Memory B cell (primary cell): ENCODE measurements at regions not wholly inside any gene's neighbourhood (a gene's known extent, or its start where the extent isn't known, plus 50 kb on each side); places are given as distances from the start of the nearest gene placed in this dataset.

Experiments used
- ATAC-seq: fragments of 150-1000 bp; cut with Tn5 transposase; 2 replicates; pipeline ENCODE4 v1.10.0; 2021; ENCODE audit warnings: low read depth, mild to moderate bottlenecking, moderate library complexity
- DNase-seq, 2 donors: peaks; one replicate each; pipeline ENCODE4 v3.0.0; 2022; ENCODE audit warnings: low spot score in 2 of 2
- H3K27ac Mint-ChIP-seq: one replicate; pipeline ENCODE4 v1.8.0; 2022; ENCODE audit warnings: mild to moderate bottlenecking, moderate library complexity, mixed read lengths
- H3K27me3 Mint-ChIP-seq: one replicate; pipeline ENCODE4 v1.8.0; 2022; ENCODE audit warnings: mixed read lengths
- H3K36me3 Mint-ChIP-seq: one replicate; pipeline ENCODE4 v1.8.0; 2022; ENCODE audit warnings: mild to moderate bottlenecking, mixed read lengths
- H3K4me1 Mint-ChIP-seq: one replicate; pipeline ENCODE4 v1.8.0; 2022; ENCODE audit warnings: mixed read lengths
- H3K4me3 Mint-ChIP-seq: one replicate; pipeline ENCODE4 v1.8.0; 2022; ENCODE audit warnings: mild to moderate bottlenecking, moderate library complexity, mixed read lengths
- H3K9me3 Mint-ChIP-seq: one replicate; pipeline ENCODE4 v1.8.0; 2022; ENCODE audit warnings: mixed read lengths

DNA sequence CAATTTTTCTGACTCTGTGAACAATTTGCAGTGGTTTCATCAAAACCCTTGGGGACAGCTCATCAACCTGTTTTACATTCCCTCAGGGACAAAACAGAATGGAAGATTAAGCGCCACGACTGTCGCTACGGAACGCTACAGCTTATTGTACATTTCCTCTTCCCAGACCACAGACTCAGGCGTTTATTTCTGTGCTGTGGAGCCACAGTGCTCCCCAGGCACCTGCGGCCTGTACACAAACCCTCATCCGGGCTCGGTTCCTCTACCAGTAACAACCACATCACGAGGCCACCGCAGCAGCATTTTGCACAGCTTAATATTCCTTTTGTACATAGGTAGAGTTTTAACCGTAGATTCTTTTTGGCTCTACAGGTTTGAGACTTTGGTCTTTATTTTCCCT lies 397.4 kb upstream of the OR4E1 start:
- Mint-ChIP-seq H3K4me1 (peaks cover 22% of the 10 kb centered on the region), H3K36me3 (no peaks in the 10 kb centered on the region), H3K27ac (no peak overlapping the region), H3K9me3 (peaks cover 3% of the 10 kb centered on the region), H3K4me3 (peak overlapping the region; percentile 41), H3K27me3 (peaks cover 23% of the 10 kb centered on the region)
- peak; percentile 30 to 47 for DNase-seq
- ATAC-seq = peak; percentile 98

DNA sequence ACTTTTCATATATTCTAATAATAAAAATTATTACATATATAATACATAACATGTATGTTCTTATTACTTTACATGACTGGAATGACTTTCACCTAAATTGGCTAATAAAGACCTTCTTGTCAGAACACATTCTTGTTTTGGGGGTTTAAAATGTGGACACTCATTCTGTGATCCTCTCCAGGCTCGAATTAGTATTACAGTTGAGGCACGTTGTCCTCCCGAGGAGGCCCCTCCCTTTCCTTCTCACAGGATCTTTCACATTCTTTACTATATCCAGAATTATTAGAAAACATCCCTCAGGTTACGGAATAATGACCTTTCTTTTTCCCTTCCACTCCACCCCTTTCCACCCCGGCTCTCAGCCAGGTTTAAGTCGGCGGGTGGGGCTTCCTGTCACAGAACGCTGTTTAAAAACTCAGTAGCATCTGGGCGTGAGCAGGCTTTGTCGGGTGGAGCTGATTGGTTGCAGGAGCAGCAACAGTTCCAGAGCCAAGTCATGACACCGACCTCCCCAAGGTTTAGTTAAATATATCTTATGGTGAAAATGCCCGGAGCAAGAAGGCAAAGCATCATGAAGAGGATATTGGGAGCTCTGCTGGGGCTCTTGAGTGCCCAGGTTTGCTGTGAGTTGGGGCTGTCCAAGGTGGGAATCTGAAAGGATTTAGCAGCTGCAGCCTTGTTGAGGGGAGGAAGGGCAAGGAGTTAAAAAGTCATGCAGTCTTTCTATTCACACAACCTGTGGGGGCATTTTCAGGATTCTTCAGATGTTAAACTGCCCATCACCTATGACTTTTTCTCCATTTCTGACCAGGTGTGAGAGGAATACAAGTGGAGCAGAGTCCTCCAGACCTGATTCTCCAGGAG lies 396.7 kb upstream of the OR4E1 start:
- H3K4me3 Mint-ChIP-seq = peak overlapping the region; percentile 41
- peaks cover 20% of the 10 kb centered on the region for H3K4me1 Mint-ChIP-seq
- DNase-seq (no peak), ATAC-seq (peak; percentile 39)
- H3K36me3 Mint-ChIP-seq = no peaks in the 10 kb centered on the region
- peaks cover 25% of the 10 kb centered on the region for H3K27me3 Mint-ChIP-seq
- H3K9me3 Mint-ChIP-seq = peaks cover 3% of the 10 kb centered on the region
- H3K27ac Mint-ChIP-seq = no peak overlapping the region

DNA sequence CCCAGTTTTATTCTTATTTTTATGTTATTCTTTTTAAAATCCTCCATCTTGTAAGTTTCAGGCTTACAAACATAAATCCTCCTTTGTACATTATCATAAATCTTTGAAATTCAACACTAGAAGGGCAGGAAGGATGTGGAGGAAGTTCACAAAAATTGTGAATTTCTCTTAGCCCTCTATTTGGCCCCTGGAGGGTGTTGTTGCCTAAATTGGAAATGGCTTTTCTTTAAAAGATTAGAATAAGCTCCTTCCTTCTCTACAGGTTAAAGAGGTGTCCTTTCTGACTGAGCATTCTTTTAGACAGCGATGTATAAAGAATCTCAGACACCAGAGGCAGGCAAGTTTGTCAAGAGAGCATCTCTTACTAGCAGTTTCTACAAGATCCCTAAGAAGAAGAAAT lies 391.7 kb upstream of the OR4E1 start:
- no peak overlapping the region for H3K4me3 Mint-ChIP-seq

DNA sequence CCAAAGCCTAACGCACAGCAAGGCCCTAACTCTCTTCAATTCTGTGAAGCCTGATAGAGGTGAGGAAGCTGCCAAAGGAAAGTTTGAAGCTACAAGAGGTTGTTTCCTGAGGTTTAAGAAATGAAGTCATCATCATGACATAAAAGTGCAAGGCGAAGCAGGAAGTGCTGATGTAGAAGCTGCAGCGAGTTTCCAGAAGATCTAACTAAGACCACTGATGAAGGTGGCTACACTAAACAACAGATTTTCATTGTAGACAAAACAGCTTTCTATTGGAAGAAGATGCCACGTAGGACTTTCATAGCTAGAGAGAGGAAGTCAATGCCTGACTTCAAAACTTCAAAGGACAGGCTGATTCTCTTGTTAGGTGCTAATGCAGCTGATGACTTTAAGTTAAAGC lies 385.6 kb upstream of the OR4E1 start:
- H3K27ac Mint-ChIP-seq = no peak overlapping the region
- H3K27me3 Mint-ChIP-seq = peaks cover 9% of the 10 kb centered on the region
- H3K9me3 Mint-ChIP-seq = no peaks in the 10 kb centered on the region
- no peaks in the 10 kb centered on the region for H3K36me3 Mint-ChIP-seq
- no peaks in the 10 kb centered on the region for H3K4me1 Mint-ChIP-seq
- DNase-seq (no peak), ATAC-seq (no peak)
- no peak overlapping the region for H3K4me3 Mint-ChIP-seq

More for the DNA sequence above, 391.7 kb upstream of the OR4E1 start:
- Mint-ChIP-seq H3K36me3 (no peaks in the 10 kb centered on the region), H3K4me1 (peaks cover 3% of the 10 kb centered on the region), H3K9me3 (no peaks in the 10 kb centered on the region), H3K27me3 (peaks cover 25% of the 10 kb centered on the region), H3K27ac (no peak overlapping the region)
- ATAC-seq (no peak), DNase-seq (no peak)

DNA sequence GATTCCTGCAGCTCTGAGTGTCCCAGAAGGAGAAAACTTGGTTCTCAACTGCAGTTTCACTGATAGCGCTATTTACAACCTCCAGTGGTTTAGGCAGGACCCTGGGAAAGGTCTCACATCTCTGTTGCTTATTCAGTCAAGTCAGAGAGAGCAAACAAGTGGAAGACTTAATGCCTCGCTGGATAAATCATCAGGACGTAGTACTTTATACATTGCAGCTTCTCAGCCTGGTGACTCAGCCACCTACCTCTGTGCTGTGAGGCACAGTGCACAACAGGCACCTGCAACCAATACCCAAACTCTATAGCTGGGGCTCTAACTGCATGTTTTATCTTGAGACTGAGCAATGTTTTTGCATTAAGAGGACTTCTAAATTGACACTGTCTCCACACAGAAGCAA lies 379.2 kb upstream of the OR4E1 start:
- H3K9me3 Mint-ChIP-seq = no peaks in the 10 kb centered on the region
- H3K4me1 Mint-ChIP-seq = no peaks in the 10 kb centered on the region
- no peak for DNase-seq
- H3K27ac Mint-ChIP-seq = no peak overlapping the region
- H3K4me3 Mint-ChIP-seq = no peak overlapping the region
- H3K27me3 Mint-ChIP-seq = peaks cover 28% of the 10 kb centered on the region
- ATAC-seq = no peak
- no peaks in the 10 kb centered on the region for H3K36me3 Mint-ChIP-seq

DNA sequence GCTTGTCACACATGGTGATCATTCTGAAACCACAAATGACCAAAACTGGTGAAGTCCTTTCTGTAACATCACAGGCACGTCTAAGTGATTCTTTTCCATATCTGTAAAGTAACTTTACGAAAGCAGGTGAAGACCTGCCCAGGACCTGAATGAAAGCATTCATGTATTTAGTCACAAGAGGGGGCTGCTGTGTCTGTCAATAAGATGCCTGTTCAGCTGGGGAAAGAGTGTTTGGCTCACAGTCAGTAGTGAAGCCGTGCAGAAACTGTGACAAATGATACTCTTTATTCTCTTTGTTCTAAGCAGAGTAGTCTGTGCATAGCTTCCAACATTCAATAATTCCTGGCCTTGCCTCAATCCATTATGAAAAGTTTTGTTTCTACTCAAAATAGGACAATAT lies 373.5 kb upstream of the OR4E1 start:
- Mint-ChIP-seq H3K4me3 (no peak overlapping the region), H3K9me3 (no peaks in the 10 kb centered on the region)

DNA sequence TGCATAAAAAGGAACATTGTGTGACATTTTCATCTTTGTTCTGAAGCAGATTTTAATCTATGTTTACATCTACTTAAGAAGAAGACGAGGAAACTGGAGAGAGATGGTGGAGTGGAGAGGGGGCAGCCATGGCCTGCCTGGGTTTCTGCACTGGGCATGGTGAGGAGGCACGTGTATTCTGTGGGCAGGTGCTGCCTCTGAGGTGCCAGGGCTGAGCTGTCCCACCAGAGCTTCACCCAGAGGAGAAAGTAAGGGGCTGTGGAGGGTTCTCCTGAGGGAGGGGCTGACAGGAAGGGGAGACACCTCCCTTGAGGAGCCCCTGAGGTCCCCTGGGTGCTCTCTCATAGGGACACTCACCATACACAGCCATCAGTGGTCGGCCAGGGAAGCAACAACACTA lies 372.4 kb upstream of the OR4E1 start:
- H3K27ac Mint-ChIP-seq = no peak overlapping the region
- H3K27me3 Mint-ChIP-seq = peaks cover 26% of the 10 kb centered on the region
- H3K36me3 Mint-ChIP-seq = no peaks in the 10 kb centered on the region
- no peak for ATAC-seq
- DNase-seq = no peak
- no peaks in the 10 kb centered on the region for H3K4me1 Mint-ChIP-seq
- no peaks in the 10 kb centered on the region for H3K9me3 Mint-ChIP-seq
- H3K4me3 Mint-ChIP-seq = no peak overlapping the region

More for the DNA sequence above, 373.5 kb upstream of the OR4E1 start:
- no peaks in the 10 kb centered on the region for H3K4me1 Mint-ChIP-seq
- H3K36me3 Mint-ChIP-seq = no peaks in the 10 kb centered on the region
- peak; percentile 76 for ATAC-seq
- H3K27ac Mint-ChIP-seq = no peak overlapping the region
- DNase-seq = peak in 1 of 2 donors; percentile 19
- H3K27me3 Mint-ChIP-seq = peaks cover 23% of the 10 kb centered on the region

DNA sequence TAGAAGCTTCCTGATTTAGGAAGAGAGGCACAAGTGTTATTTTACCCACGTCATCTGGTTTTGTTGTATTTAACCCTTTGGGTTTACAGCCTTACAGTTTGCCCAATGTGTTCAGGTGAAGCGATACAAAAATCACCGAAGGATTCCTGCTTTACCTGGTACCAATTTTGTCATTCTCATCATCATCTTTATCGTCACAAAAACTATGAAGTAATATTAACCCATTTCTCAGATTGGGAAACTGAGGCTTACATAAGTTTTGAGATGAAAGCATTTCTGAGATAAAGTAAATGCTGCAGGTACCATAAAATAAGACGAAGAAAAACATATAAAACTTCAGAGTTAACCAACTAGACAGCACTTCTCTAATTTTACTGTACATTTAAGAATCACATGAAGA lies 370.6 kb upstream of the OR4E1 start:
- H3K27me3 Mint-ChIP-seq = peaks cover 20% of the 10 kb centered on the region
- H3K4me3 Mint-ChIP-seq = no peak overlapping the region
- H3K27ac Mint-ChIP-seq = no peak overlapping the region
- H3K36me3 Mint-ChIP-seq = no peaks in the 10 kb centered on the region
- no peak for DNase-seq
- no peaks in the 10 kb centered on the region for H3K4me1 Mint-ChIP-seq
- no peaks in the 10 kb centered on the region for H3K9me3 Mint-ChIP-seq
- ATAC-seq = no peak

DNA sequence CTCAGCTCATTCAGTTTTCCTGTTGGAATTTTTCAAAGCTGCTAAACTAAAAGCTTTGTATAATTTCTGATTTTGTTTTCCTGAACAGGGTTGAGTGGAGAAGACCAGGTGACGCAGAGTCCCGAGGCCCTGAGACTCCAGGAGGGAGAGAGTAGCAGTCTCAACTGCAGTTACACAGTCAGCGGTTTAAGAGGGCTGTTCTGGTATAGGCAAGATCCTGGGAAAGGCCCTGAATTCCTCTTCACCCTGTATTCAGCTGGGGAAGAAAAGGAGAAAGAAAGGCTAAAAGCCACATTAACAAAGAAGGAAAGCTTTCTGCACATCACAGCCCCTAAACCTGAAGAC lies 367.1 kb upstream of the OR4E1 start:
- Mint-ChIP-seq H3K27ac (no peak overlapping the region), H3K9me3 (no peaks in the 10 kb centered on the region), H3K4me1 (no peaks in the 10 kb centered on the region), H3K4me3 (no peak overlapping the region), H3K27me3 (peaks cover 15% of the 10 kb centered on the region), H3K36me3 (no peaks in the 10 kb centered on the region)
- no peak for ATAC-seq
- no peak for DNase-seq

DNA sequence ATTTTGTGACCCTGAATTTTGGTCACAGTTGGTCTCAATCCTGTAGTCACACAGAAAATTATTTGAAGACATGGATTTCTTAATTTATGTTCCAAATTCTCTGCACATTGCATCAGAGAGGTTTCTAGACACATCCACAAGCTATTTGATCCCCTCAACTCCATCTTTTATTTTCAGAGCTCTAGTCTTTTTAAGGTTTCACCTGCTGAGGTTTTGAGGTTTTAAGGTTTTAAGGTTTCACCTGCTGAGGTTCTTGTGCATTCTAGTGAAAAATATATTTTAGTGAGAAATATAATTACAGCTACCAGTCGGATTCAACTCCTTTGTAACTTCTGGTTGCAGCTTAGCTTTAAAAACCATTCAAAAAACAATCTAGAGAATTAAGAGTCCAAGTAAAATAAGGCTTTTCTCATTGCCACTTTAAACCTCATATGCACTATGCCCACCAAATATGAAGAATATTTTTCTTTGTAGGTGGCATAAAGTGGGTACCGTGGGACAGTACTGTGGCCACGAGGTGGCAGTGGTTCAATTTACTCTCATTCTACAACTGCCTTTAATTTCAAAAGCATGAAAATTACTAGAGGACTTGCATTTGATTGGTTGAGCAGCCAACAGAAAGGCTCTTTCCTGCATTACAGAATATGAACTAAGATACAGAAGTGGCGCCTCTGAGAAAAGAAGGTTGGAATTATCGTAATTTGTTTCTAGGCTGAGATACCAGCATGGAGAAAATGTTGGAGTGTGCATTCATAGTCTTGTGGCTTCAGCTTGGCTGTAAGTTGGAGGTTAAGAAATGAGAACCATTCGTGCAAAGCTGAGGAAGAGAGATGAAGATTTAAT lies 366.5 kb upstream of the OR4E1 start:
- DNase-seq (no peak), ATAC-seq (peak; percentile 70)
- no peak overlapping the region for H3K27ac Mint-ChIP-seq
- H3K36me3 Mint-ChIP-seq = no peaks in the 10 kb centered on the region
- H3K4me1 Mint-ChIP-seq = no peaks in the 10 kb centered on the region
- no peaks in the 10 kb centered on the region for H3K9me3 Mint-ChIP-seq
- peaks cover 15% of the 10 kb centered on the region for H3K27me3 Mint-ChIP-seq
- no peak overlapping the region for H3K4me3 Mint-ChIP-seq

DNA sequence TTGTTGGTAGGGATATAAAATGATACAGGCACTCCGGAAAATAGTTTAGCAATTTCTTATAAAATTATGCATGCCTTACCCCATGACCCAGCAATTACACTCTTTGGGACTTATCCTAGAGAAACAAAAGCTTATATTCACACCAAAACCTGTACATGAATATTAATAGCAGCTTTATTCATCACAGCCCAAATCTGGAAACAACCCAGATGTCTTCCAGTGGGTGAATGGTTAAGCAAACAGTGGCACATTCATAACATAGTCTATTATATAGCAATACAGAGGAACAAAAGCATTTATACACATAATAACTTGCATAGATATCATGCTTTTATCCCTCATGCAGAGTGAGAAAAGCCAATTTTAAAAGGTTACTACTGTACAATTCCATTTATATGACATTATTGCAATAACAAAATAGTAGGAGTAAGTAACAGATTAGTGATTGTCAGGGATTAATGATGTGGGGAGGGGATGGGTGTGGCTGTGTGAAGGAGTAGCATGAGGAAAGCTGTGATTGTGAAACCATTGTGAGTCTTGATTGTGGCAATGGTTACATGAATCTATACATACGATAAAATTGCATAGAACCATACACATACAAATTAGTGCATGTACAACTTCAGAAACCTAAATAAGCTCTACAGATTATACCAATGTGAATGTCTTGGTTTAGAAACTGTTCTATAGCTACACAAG lies 363.1 kb upstream of the OR4E1 start:
- no peak for DNase-seq
- H3K9me3 Mint-ChIP-seq = no peaks in the 10 kb centered on the region
- H3K27me3 Mint-ChIP-seq = peaks cover 16% of the 10 kb centered on the region
- H3K36me3 Mint-ChIP-seq = no peaks in the 10 kb centered on the region
- no peak overlapping the region for H3K27ac Mint-ChIP-seq
- no peaks in the 10 kb centered on the region for H3K4me1 Mint-ChIP-seq
- ATAC-seq = no peak
- no peak overlapping the region for H3K4me3 Mint-ChIP-seq

DNA sequence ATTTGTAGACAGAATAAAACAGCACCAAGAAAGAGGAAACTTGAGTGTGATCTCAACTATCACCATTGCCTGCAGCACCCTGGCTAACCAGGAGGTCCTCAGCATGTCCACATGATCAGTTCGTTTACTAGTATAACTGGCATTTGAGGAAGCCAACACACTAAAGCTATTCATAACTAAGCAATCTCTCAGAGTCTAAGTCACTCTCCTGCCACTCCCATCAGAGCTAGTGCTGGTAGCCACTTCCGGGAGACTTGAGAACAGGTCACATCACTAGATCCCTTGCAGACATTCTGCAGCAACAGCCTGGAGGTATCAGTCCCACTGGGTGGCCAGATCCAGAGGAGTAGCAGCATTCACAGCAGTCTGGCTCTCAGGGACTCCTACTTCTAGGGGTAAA lies 352.9 kb upstream of the OR4E1 start:
- no peak for ATAC-seq
- Mint-ChIP-seq H3K9me3 (no peaks in the 10 kb centered on the region), H3K4me3 (no peak overlapping the region), H3K36me3 (no peaks in the 10 kb centered on the region), H3K27ac (no peak overlapping the region), H3K27me3 (peaks cover 8% of the 10 kb centered on the region), H3K4me1 (no peaks in the 10 kb centered on the region)
- DNase-seq = no peak

DNA sequence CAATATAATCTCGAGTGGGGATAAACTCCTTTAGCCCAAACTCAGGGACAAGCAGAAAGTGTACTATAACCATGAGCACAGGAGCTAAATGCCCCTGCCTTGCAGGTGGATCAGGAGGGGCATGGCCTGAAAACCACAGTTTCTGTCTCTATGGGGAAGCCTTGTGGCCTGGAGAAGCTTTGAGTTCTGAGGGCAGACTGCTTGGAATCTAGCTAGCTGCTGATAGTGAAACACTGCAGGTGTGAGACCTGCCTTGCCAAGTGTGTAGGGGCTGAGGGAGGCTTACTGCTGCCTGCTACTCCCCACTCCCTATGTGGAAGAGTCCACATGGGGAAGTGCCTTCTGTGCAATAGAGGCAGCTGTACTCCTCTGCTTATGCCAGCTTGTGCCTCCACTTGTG lies 352.3 kb upstream of the OR4E1 start:
- peaks cover 8% of the 10 kb centered on the region for H3K27me3 Mint-ChIP-seq
- no peak overlapping the region for H3K27ac Mint-ChIP-seq
- H3K4me1 Mint-ChIP-seq = no peaks in the 10 kb centered on the region
- no peak for DNase-seq
- ATAC-seq = no peak
- no peaks in the 10 kb centered on the region for H3K9me3 Mint-ChIP-seq
- no peaks in the 10 kb centered on the region for H3K36me3 Mint-ChIP-seq
- H3K4me3 Mint-ChIP-seq = no peak overlapping the region

DNA sequence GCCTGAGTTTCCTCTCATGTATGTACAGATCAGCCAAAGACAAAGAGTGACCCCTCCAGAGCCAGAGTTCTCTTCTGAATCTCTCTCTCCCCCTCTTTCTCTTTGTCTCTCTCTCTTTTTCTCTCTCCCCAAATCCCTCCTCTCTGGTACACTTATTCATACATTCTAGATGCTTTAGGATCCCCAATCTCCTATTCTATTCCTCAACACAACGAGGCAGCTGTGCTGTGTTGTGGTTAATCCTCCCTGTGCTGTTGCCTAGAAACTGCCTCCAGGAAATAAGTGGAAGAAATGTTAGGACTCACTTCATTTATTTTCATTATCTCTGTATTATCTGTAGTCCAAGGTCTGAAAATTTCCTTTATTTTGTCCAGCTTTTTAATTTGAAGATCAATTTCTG lies 350.5 kb upstream of the OR4E1 start:
- Mint-ChIP-seq H3K27ac (no peak overlapping the region), H3K27me3 (peaks cover 8% of the 10 kb centered on the region), H3K9me3 (no peaks in the 10 kb centered on the region), H3K4me1 (no peaks in the 10 kb centered on the region), H3K4me3 (no peak overlapping the region), H3K36me3 (no peaks in the 10 kb centered on the region)
- DNase-seq (no peak), ATAC-seq (no peak)
